Kidney epithelial cell (primary cell): ENCODE measurements at regions not wholly inside any gene's neighbourhood (a gene's known extent, or its start where the extent isn't known, plus 50 kb on each side); places are given as distances from the start of the nearest gene placed in this dataset.

ENCODE experiments used
- DNase-seq: peaks from one replicate; pipeline ENCODE4 v3.0.0-alpha.2; 2010; ENCODE audit warnings: low read depth
- H3K27me3 ChIP-seq: 2 replicates; pipeline ENCODE4 v1.6.0; 2011; ENCODE audit warnings: low read length; ENCODE audit not compliant: control insufficient read depth, insufficient read depth
- H3K36me3 ChIP-seq: 2 replicates; pipeline ENCODE4 v1.5.1; 2011; ENCODE audit warnings: low read length; ENCODE audit not compliant: control insufficient read depth, insufficient read depth
- H3K4me3 ChIP-seq: 2 replicates; pipeline ENCODE4 v1.5.1; 2011; ENCODE audit warnings: low read depth, mild to moderate bottlenecking, control low read depth, low read length
- CTCF ChIP-seq: IDR thresholded peaks from 2 replicates; pipeline ENCODE4 v1.5.1; 2011; ENCODE audit warnings: mild to moderate bottlenecking, moderate library complexity, low read length, control low read depth, inconsistent platforms; ENCODE audit not compliant: insufficient read depth, poor library complexity, severe bottlenecking

- Histone ChIP-seq H3K36me3 (no peaks in the 10 kb centered on the region), H3K4me3 (no peak overlapping the region), H3K27me3 (no peaks in the 10 kb centered on the region)
- TF ChIP-seq CTCF = no peak
- no peak for DNase-seq
These were observed 622.7 kb downstream of the ZPLD1 start for GRCh38 chr3:103057487-103057886.

GRCh38 chr3:103059432-103059831 is 624.6 kb downstream of the ZPLD1 start:
- H3K27me3 ChIP-seq = no peaks in the 10 kb centered on the region
- H3K4me3 ChIP-seq = no peak overlapping the region
- DNase-seq = no peak
- no peaks in the 10 kb centered on the region for H3K36me3 ChIP-seq
- TF ChIP-seq CTCF = no peak

- H3K36me3 ChIP-seq = no peaks in the 10 kb centered on the region
- no peak for TF ChIP-seq CTCF
- H3K27me3 ChIP-seq = no peaks in the 10 kb centered on the region
- no peak overlapping the region for H3K4me3 ChIP-seq
- DNase-seq = no peak
These were observed 625.4 kb downstream of the ZPLD1 start for GRCh38 chr3:103060242-103060641.

- H3K36me3 ChIP-seq = no peaks in the 10 kb centered on the region
- TF ChIP-seq CTCF = no peak
- DNase-seq = no peak
- no peak overlapping the region for H3K4me3 ChIP-seq
- H3K27me3 ChIP-seq = no peaks in the 10 kb centered on the region
These were observed 633.1 kb downstream of the ZPLD1 start for GRCh38 chr3:103067963-103068362.

- Histone ChIP-seq H3K27me3 (no peaks in the 10 kb centered on the region), H3K36me3 (no peaks in the 10 kb centered on the region), H3K4me3 (no peak overlapping the region)
- no peak for TF ChIP-seq CTCF
- DNase-seq = no peak
These were observed 640.5 kb downstream of the ZPLD1 start for GRCh38 chr3:103075282-103075681.

GRCh38 chr3:103077910-103078309 is 643.1 kb downstream of the ZPLD1 start:
- no peak for DNase-seq
- no peak for TF ChIP-seq CTCF
- no peaks in the 10 kb centered on the region for H3K27me3 ChIP-seq
- H3K4me3 ChIP-seq = no peak overlapping the region
- H3K36me3 ChIP-seq = no peaks in the 10 kb centered on the region
